NCI-H2081 (cell line): ENCODE measurements at regions not wholly inside any gene's neighbourhood (a gene's known extent, or its start where the extent isn't known, plus 50 kb on each side); places are given as distances from the start of the nearest gene placed in this dataset.

Source experiments
- DNase-seq, 2 experiments: peaks; one replicate each; lab custom pipeline; 2025; lab: John Stamatoyannopoulos, UW

DNA sequence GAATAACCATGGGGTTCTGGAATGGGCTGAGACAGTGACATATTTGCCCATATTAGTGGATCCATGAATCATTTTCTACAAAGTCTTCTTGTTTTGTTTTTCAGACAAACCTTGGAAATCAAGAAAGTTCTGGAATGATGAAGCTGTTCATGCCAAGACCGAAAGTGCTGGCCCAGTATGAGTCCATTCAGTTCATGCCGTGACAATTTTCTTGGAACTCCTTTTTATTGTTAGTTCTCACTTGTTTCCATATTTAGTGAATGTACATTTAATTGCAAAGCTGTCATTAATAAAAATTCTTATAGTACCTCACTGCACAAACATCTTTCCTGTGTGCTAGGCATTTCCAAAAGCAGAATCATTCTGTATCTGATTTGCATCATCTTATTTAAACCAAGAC, 100.6 kb upstream of the KCNJ15 start:
- no peak for DNase-seq

DNA sequence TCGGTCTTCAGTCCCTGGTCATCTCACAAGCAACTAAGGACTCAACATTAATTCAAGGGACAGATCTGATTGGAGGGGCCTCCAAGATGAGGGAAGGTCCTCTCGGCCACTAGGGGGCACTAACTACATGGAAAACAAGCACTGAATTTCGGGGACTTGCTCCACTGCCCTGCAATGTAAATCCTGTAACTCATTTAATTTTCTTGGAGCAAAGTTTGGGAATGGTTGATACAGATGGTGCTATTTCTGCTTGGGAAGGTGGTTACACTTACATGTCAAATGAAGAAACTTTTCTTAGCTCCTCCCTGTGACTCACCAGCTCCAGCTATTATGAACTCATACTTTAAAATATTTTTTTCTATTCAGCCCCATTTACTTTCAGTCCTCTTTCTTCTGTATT, 97.4 kb upstream of the KCNJ15 start:
- peak; percentile 24 to 33 for DNase-seq

- DNase-seq, result no peak
Measured at GRCh38 chr21:38165466-38166172, 91.2 kb upstream of the KCNJ15 start.

DNA sequence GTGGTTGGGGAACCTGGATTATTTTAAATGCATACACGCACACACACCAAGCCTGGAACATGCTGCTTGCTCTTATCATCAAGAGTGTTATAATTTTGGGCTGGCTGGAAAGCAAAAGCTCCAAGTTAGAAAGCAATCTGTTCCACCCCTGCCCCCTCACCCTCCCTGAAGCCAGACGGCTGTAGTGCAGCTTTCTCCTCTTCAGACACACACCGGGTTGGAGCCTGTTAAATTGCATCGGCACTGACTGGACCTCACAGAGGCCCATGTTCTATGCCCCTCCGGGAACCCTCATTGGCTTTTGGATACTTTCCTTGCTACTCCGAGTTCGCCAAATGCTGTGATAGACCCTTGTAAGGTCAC, 90.6 kb upstream of the KCNJ15 start:
- no peak for DNase-seq

- no peak for DNase-seq
Measured at GRCh38 chr21:38167345-38167744, 89.4 kb upstream of the KCNJ15 start.

DNA sequence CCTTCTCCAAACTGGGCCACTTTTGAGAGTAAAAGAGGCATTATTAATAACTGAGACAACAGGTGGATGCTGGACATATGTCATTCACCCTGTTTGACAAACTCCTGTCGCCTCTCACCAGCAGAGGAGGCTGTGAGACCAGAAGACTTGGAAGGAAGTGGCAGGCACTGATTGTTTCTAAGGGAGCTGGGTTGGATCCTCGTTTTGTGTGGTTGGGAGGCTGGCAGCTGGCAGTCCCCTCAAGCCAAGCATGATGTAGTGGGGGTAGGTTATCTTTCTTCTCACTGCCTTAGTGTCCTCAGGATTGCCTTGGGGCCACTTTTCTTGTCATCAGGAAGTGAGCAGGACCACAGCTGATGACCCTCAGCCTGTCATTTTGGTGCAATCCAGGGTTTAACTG, 86.5 kb upstream of the KCNJ15 start:
- no peak for DNase-seq

DNA sequence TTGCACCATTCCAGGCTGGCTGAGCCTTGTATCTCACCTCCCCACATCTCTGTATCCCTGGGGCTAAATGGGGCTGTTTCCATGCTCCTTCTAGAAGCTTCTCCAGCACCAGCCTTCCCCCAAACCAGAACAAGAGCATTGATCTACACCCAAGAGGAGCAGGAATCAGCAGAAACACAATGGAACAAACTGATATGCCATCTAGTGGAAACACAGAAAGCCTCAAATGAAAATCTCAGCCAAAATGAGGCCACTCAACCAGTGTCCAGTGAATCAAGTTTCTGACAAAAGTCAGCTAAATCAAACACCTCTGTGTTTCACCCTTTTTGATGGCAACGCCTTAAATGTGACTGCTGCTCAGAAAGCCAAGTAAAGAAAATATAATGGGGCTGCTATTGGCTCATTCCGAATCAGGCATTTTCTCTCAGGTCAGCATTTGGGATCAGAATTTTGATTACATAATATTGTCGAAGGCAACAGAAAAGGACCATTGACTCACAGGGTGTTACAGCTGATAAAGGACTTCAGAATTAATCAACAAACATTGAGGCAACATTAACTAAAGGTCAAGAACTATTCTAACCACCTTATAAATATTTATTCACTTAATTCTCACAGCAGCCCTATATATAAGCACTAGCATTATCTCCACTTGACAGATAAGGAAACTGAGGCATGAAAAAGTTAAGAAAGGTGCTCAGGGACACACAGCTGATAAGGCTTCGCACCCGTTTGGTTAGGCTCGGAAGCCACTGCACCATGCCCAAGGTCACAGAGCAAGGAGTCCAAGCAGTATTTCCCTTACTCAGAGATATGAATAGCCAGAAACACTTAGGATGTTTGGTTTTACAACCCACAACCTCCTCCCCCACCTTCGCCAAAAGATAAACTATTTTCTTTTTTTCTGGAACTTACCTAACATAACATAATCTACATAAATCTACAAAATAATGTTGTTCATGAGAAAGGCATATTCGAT, 85.8 kb upstream of the KCNJ15 start:
- DNase-seq, result no peak

DNA sequence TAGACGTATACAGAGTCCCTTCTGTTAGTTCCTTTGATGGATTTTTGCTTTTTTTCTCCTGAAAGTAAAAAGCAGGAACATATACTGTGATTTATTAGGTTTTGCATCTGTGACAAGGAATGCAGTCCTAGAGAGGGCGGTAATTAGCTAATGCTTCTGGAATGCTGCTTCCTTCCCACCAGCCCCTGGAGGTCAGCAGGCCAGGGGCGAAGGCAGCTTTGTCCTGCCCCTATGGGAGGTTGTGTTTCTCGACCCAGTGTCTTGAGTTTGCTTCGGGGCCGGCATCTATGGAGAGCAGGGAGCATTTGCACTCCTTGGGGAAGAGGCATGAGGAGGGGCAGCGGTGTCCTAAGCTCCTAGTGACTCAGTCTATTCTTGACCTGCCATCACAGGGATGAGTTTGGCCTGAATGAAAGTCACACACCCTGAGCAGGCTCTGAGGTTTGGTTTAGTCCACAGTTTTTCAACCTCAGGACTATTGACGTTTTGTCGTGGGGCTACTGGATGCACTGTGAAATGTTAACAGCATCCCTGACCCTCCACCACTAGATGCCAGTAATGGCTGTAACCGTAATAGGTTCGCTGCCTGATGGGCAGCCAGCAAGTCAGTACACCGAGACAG, 85.0 kb upstream of the KCNJ15 start:
- DNase-seq, result no peak

DNA sequence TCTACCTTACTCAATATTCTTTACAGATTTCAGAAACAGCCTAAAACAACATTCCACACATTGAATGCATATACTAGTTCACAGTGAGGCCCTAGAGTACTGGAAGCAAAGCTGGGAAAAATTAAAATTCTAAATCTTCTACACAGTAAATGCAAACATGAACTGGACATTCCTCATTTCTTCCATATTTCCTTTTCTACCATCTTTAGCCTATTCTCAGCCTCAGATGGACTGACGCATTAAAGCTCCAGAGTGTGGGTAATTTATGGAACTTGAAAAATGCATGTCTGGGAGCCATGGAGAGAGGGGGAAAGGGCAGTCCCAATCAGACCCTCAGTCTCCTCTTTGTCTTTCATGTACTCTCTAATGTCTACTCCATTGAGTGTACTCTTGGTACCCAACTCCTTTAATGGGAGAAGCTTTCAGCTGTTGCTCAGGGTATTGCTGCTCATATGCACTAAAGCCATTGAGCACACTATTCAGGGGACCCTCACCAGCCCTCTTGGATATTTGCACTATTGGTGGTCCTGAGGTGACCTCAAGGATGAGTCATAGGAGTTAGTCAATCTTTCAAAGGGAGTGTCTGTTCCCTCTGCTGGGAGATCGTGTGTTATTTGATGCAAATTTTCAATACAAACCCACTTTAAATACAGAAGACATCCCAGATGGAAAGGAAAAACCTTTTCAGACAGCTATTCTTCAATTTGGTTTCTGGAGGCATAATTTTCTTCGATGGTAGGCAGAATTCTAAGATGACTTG, 83.3 kb upstream of the KCNJ15 start:
- no peak for DNase-seq

GRCh38 chr21:38175306-38175705, 81.5 kb upstream of the KCNJ15 start:
- DNase-seq, result no peak

GRCh38 chr21:38177919-38178652, 78.7 kb upstream of the KCNJ15 start:
- no peak for DNase-seq

GRCh38 chr21:38178653-38179470, 77.9 kb upstream of the KCNJ15 start:
- DNase-seq, result no peak

- DNase-seq, result no peak
Measured at GRCh38 chr21:38179511-38179910, 77.3 kb upstream of the KCNJ15 start.

- no peak for DNase-seq
Measured at GRCh38 chr21:38181096-38181495, 75.7 kb upstream of the KCNJ15 start.

DNA sequence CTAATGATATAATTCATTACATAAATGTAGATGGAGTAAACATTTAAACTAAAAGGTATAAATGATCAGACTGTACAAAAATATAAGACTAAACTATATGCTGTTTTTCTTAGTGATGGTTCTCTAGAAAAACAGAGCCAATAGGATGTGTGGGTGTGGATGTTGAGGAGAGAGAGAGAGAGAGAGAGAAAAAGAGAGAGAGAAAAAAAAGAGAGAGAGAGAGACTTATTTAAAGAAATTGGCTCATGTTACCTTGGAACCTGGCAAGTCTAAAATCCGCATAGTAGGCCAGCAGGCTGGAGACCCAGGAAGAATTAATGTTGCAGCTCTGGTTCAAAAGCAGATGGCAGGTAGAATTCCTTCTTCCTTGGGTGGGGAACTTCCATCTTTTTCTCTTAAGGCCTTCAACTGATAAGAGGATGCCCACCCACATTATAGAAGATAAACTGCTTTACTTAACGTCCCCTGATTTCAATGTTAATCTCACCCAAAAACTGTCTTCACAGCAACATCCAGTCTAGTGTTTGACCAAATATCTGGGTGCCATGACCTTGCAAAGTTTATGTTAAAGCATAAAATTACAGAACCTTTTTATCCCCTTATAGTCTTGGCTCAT, 74.3 kb upstream of the KCNJ15 start:
- no peak for DNase-seq

- DNase-seq, result no peak
Measured at GRCh38 chr21:38183961-38184360, 72.8 kb upstream of the KCNJ15 start.

- no peak for DNase-seq
Measured at GRCh38 chr21:38186661-38187270, 70.0 kb upstream of the KCNJ15 start.

DNA sequence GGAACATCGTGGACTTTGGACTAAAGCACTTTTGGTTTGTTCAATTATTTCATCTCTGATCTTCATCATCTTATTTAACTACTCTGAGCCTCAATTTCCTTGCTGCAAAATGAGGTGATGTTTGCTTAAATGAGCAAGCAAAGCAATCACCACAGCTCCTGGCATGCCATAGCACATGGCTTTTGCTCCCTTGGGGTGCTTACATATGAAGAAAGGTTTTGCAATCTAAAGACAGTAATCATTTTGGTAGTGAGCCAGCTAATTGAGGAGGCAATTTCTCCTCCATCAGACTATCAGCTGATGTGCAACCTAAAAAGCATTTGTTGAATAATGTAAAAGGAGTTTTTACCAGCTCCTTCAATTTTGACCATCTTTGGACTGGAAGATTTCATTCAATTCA, 68.8 kb upstream of the KCNJ15 start:
- DNase-seq, result no peak

DNA sequence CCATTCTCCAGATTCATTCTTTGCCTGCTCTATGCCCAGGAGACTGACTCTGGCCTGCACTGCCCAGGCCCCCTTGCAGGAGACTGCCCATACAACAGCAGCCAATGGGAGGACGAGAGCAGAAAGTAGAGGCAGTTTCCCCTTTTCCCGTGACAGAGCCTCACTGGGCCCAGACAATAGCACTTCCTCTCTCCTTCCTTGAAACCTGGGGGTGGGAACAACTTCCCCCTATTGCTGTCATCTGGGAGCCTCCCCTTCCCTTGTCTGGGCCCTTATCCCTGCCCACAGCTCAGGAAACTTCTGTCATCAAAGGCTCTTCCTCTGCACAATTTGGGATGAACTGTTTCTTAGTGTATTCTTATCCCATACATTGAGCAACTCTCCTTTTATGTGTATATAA, 60.8 kb upstream of the KCNJ15 start:
- DNase-seq, result no peak

DNA sequence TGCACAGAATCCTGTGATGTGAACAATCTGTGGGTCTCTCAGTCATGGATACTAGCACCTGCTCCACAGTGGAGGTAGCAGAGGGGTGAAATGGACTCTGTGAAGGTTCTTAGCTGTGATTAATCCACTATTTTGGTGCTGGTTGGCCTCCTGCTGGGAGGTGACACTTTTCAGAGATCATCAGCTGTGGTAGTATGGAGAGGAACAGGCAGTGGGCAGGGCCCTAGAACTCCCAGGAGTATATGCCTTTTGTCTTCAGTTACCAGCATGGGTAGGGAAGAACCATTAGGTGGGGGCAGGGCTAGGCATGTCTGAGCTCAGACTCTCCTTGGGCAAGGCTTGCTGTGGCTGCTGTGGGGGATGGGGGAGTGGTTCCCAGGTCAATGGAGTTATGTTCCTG, 54.0 kb upstream of the KCNJ15 start:
- no peak for DNase-seq
